Tongue (tissue), 1 donor: ENCODE measurements at regions not wholly inside any gene's neighbourhood (a gene's known extent, or its start where the extent isn't known, plus 50 kb on each side); places are given as distances from the start of the nearest gene placed in this dataset.
"Not testable (repeated sequence)": the region's sequence is repeated elsewhere in the genome, so short reads cannot be mapped to it uniquely, and the experiment has no call there.

Source experiments
- DNase-seq: peaks from one replicate; pipeline ENCODE4 v3.0.0-alpha.2; 2015

DNA sequence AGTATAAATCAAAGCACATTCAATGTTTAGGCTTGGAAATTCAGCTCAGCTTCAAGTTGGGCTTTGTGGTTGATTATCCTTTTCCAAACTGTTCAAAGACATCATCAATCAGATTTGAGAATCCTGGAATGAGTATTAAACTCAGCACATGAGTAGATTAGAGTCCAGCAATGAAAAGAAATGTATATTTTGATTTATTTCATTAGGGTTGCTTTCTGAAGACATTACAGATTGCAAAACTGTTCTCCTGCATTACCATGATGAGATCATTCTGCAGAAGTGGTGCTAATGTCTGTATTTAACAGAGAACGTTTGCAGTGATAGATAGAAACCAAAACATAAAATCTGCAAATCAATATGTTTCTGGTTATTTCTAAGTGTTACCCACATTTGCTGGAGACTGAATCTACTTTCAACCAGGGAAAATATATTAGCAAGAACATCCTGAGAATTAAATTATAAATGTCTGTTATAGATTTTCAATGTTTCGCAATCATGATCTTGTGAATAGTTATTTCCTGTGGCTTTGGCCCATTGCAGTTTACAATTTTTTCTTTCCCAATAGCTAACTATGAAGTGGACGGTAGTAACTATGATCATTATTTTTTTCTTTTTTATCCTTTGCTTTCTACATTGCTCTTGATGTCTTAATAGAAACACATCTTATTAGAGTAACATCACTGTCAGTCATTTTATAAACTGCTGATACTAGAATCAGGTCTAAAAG lies 1125.7 kb upstream of the GOT2 start:
- no peak for DNase-seq

DNA sequence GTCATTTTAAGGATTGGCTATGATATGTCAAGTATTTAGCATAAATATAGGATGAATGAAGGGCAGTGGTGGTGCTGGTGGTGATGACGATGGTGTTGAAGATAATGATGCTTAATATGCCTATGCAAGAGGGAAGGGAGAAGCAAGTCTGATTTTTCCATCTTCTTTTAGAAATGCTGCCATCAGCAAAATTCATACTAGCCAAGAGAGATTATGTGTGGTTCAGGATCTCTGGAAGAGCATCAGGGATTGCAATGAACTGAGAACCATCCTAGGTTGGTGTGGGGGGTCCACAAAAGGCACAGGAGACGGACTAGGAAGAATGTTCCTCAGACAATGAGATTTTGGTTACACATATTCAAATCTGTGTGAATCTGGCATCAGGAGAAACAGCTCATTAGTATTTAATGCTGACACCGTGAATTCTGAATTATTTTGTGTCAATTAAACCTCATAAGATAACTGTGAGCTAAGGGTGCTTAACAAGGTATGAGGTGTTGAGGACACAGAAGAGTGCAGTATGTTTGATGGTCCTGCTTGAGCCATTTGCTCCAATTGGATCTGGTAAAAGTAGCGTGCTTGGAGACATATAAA lies 1120.8 kb upstream of the GOT2 start:
- DNase-seq, result no peak

DNA sequence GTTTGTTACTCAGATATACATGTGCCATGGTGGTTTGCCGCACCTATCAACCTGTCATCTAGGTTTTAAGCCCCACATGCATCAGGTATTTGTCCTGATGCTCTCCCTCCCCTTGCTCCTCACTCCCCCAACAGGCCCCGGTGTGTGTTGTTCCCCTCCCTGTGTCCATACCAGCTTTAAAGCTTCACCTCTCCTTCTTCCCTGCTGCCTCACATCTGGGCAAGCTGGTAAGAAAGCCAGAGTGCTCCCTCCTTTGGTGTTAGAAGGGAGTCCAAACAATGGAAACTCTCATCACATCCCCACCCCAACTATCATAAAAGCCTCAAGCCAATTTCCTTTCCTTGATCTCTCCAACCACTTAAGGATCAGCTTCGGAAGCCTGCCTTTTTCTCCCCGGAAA lies 1115.6 kb upstream of the GOT2 start:
- no peak for DNase-seq

DNA sequence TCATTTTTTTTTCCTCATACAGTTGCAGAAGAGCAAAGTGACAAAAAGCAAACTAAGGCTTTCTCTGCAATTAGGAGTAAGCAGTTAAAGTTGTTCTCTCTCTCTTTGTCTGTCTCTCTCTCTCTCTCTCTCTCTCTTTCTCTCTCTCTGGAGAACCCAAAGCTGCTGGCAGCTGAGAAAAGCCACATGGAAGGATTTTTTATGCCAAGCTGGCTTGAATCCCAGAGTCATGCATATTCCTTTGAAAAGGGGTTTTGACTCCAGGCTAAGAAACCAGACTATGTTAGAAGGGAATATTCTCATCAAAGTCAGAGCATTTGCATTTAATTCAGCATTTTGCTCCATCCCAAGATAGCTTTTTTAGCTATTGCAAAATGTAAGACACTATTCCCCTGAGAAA lies 1114.2 kb upstream of the GOT2 start:
- DNase-seq, result peak; percentile 91

DNA sequence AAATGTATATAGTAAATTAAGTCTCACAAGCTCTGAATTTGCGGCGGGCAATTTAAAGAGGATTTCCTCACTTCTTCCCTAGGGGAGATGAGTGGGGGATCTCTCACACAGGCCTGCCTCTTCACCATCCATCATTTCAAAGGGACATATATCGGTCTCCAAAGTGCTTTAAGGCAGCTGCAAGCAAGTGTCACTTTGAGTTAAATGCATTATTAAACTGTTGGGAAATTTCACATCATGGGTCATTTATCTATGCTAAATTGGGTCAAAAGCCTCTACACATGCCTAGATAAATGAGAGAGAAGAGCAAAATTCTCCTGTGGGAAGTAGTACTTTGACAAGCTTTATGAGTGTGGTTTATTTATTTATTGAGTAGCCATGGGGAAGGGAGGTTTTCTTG lies 1106.1 kb upstream of the GOT2 start:
- no peak for DNase-seq

DNA sequence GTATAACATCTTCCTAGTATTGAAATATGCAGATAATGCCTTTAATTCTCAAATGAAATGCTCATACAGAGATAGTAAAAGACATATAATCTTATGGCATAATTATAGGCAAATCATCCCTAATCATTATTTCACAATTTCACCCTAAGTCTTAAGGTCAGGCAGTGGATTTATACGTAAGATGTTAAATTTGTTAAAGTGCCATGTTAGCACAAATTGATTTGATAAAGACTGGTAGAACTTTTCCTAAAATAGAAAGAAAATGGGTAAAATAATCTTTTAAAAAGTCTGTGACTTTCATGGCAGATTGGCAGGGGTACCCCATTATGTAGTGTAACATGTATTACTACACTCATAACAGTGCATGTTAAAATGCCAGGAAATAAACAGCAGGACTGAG lies 1092.7 kb upstream of the GOT2 start:
- DNase-seq, result no peak

DNA sequence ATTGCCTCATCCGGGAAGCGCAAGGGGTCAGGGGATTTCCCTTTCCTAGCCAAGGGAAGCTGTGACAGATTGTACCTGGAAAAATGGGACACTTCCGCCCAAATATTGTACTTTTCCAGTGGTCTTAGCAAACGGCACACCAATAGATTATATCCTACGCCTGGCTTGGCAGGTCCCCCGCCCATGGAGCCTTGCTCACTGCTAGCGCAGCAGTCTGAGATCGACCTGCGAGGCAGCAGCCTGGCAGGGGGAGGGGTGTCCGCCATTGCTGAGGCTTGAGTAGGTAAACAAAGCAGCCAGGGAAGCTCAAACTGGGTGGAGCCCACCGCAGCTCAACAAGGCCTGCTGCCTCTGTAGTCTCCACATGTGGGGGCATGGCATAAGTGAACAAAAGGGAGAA lies 1075.4 kb upstream of the GOT2 start:
- not testable (repeated sequence) for DNase-seq

DNA sequence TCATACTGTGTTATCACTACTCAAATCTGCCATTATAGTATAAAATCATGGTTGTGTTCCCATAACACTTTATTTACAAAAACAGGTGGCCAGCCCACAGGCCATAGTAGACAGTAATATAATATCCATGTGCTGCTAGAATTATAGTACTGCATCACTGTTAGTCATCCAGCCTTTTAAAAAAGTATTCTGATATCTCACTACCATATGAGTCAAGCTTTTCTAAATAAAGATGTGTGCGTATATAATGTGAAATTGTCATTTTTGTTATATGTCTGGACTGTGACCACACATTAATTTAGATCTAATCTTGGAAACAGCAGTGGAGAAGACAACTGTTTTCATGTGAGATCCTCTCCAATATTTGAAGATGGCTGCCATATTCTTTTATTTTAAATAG lies 1049.1 kb upstream of the GOT2 start:
- no peak for DNase-seq

DNA sequence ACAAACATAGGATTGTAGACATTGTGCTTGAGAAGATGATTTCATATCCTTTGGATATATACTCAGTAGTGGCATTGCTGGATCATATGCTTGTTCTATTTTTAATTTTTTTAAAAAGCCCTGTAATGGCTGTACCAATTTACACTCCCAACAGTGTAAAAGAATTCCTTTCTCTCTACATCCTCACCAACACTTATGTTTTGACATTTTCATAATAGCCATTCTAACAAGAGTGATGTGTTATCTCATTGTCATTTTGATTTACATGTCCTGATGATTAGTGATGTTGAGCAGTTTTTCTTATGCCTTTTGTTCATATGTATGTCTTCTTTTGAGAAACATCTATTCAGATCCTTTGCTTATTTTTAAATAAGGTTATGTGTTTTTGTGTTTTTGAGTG lies 1039.2 kb upstream of the GOT2 start:
- DNase-seq, result no peak

DNA sequence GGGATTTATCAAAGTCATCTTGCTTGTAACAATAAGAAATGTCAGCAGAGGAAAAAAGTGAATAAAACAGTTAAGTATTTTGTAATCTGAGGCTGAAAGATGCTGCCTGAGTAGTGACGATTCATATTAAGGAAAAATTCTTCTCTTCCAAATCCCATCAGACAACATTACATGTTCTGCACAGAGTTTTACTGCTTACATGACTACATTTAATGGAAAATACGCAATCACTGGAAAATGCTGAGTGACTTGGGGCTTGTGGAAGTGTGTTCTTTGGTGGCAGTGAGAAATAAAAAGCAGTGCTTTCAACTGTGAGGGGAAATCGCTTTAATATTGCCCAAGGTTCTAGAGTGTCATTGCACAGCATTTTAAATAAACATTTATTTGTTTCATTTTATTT lies 1025.2 kb upstream of the GOT2 start:
- DNase-seq, result no peak

DNA sequence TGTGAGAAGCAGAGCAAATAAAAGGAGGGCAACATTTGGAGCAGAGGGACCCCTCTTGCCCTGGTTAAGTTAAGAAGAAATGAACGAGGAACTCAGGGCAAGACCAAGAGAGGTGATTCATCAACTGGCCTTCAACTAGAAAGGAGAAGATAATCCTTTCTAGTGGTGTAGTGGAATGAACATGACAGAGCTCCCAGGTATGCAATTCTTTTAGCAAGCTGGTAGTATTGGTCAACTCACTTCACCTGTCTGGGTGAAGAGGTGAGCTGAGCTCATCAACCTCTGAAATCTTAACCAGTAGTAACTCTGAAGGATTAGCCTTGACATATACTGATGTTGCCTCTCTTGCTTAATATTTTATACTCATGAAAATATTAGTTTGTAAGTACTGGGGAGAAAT lies 1024.7 kb upstream of the GOT2 start:
- no peak for DNase-seq

DNA sequence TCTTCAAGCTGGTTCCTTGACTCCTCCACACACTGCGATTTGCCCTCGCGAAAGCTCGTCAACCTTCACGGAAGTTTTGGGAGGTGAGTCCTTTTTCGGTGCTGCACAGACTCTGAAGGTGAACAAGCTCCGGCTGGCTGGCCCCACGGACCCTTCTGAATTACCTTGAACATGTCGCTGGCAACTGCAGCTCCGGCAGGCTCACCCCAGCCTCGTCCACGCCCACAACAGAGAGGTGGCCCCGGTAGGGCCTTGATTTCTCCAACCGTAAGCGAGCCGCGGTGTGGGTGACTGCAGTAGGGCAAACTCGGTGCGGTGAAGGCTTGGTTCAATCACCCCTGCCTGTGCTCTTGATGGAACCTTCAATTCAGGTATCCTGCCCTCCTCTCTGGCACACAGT lies 1020.7 kb upstream of the GOT2 start:
- DNase-seq, result no peak

DNA sequence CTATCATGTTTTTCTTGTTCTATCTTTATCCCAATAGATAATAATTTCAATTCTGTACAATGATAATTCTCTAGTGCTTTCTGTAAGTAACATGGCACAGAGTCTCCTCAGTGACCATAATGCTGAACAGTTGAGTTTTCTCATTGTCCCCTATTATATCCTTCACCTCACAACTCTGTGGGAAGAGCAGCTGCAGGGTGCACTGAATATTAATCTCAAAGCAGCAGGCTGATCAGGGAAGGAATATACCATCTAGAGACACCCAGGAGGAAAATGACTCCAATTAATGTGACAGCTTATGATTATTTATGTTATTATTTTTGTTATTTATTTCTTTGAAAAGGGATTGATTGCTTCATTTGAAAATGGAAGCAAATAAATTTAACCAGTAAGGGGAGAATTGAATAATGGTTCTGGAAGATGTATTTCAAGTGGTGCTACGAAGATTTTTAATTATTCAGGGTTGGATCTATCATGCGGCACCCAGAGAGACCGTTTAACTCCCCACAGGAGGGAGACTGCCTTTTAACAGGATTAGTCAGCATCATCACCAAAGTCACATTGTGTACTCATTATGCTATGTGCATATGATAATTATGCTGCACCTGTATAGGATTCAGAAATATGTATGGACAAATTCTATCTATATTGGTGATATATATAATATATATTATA lies 1015.7 kb upstream of the GOT2 start:
- no peak for DNase-seq

DNA sequence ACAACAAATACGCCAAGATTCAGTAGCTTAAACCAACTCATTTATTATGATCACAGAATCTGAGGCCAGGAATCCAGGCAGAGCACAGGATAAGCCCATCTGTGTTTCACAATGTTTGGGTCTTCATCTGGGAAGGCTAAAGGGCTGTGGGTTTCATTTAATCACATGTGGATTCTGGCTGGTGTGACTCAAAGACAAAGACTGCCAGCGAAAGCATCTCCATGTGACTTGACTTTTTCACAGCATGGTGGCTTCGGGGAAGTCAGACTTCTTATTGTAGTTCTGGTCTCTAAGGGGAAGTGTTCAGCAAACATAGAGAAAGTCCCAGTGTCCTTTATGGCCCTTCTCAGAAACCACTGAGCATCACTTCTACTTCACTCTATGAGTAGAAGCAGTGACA lies 1014.4 kb upstream of the GOT2 start:
- no peak for DNase-seq

DNA sequence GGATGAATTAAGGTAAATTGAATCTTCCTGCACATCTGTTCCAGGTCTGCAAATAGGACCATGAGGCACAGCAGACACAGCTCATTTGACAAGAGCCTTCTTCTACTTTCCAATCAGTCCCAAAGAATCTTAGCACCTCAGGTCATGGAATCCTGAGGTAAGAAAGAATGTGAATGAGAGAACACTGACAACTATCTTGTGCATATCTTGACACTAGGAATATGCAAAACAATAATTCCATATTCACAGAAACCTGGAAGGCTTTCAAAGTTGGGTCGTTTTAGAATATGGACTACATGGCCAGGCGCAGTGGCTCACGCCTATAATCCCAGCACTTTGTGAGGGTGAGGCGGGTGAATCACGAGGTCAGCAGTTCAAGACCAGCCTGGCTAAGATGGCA lies 1009.4 kb upstream of the GOT2 start:
- no peak for DNase-seq

DNA sequence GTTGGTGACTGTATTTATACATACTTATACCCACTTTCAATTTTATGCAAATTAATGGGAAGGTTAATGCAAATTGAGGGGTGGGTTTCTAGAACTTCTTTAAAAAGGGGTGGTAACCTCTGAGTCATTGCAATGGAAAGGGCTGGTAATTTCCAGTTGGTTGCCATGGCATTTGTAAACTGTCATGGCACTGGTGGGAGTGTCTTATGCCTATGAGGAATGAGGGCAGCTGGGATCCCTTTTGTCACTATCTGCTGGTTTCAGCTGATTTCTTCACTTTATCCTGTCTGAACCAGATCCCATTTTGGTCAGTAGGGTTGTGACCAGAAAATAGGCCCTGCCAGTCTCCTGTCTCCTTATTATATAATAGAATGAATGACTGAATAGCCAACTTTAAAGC lies 1006.7 kb upstream of the GOT2 start:
- no peak for DNase-seq

DNA sequence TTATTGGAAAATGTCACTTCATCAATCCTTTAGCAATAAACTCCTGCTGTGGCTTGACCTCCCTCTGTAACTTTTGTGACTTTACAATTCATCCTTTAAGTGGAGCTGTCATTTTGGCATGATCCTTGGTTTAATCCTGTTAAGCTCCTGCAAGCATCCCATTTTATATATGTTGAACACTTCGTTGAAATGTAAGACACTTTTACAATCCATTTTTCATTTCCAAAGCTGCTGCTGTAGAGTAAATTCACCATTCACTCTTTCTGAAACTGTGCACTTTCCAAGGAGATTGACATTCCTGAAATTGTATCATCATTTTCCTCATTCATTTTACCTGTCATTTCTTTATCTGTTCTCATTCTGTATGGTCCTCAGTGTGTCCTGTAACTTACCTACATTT lies 1003.2 kb upstream of the GOT2 start:
- DNase-seq, result no peak

DNA sequence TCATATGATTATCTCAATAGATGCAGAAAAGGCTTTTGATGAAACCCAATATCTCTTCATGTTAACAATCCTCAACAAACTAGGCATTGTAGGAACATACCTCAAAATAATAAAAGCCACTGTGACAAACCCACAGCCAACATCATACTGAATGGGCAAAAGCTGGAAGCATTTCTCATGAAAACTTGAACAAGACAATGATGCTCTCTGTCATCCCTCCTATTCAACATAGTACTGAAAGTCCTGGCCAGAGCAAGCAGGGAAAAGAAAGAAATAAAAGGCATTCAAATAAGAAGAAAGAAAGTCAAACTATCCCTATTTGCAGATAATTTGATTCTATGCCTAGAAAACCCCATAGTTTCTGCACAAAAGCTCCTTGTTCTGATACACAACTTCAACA lies 999.2 kb upstream of the GOT2 start:
- no peak for DNase-seq

DNA sequence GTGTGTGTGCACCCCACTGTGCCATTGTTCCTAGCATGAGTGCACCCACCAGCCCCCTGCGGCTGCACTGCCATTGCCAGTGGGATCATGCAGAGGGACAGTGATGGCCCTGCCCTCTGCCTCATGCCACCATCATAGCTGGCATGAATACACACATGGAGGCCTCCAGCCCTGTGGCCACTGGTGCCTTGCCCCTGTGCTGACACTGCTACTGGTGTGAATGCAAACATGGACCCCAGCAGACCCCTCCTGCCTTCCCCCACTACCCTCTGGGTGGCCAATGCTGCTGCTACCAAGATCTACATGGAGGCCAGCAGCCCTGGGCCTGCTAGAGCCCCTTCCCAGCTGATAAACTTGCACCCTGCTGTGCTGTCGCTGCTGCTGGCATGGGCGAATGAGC lies 995.5 kb upstream of the GOT2 start:
- DNase-seq, result no peak

DNA sequence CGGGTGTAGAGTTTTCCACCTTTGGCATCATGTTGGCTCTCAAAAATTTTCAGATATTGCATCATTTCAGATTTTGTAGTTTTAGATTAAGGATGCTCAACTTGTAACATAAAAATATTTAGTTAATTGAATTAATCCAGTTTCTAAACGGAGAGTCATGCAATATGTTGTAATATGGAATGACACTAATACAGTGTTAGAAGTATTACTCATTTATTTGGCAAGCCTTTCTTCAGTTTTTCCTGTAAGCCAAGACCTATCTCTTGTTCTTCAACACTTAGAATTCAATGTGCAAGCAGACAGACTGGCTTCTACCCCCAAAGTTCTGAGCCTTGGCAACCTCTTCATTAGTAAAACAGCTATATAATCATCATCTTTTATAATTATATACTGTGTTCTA lies 985.0 kb upstream of the GOT2 start:
- no peak for DNase-seq

DNA sequence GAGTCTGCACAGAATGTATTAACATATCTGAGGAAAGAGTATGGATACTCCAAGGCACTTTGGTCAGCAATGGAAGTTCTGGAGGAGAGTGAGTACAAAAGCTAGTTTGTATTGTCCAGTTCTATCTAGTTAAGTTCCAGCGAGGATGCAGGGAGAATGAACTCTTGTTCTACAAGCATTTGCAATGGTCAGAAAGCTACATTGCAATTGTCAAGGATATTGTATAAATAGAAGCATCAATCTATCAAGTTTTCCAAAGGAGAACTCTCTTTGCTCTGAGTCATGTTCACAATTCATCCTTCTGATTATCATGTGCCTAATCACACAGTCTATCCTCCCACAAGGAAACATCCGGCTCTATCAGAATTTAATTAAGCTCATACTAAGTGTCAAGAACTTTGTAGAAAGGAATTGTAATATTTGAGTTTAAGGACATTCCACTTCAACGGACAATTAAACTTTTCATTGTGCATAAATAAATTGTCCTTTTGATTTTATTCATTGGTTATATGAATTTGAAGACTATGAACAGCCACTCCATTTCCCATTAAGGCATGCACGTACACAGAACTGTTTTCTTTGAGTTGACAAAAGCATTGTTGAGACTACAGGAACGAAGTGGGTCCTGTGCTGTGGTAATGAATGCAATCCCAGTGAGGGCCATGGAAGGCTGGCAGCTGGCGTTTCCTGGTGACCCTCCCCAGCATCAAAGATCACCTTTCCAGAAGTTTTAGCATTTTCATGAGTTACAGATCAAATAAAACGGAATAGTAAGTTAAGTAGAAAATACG lies 973.5 kb upstream of the GOT2 start:
- DNase-seq, result no peak

DNA sequence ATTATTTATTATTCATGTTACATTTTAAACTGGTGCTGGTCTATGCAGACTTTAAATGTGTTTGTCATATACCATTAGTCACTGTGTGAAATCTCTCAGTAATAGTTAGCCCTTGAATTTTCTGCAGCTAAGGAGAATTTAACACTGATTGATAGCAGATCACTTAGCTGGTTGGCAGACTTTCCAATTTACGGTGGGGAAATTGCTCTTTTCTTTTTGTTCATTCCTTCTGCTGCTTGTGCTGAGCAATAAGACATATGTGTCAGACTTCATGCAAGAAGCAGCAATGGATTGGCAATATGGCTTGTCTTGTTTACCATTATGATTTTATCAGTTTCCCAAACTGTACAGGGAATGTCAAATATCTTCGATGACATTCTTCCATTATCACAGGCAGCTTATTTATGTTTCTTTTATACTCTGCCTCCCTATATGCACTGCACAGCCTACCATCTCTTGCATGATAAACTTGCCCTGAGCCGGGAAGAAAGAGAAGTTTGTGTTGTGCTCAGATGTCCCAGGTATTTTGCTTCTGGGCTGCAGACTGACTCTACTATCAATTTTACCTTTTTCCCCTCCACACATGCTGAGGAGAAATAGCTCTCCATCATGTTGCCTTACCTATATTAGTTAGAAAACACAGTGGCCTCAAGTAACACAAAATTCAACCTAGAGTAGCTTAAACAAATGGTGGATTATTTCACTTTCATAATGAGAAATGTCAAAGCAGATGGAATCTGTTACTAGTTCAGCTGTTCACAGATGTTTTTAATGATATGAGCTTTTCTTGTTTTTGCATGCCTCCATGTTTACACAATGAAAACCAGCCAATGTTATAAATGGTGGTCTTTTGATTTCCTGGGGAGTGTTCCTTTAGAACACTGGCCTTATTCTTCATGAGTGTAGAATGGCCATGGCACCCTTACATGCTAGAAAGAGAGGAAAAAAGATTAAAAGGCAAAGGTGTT lies 968.1 kb upstream of the GOT2 start:
- DNase-seq, result no peak
